DMS53 treated with DMSO at 0.1 percent for 48 hours (cell line): ENCODE measurements at regions not wholly inside any gene's neighbourhood (a gene's known extent, or its start where the extent isn't known, plus 50 kb on each side); places are given as distances from the start of the nearest gene placed in this dataset.
"Not testable (repeated sequence)": the region's sequence is repeated elsewhere in the genome, so short reads cannot be mapped to it uniquely, and the experiment has no call there.

Source experiments
- DNase-seq: peaks from one replicate; lab custom pipeline; 2025; ENCODE audit not compliant: unreplicated experiment; lab: John Stamatoyannopoulos, UW

GRCh38 chr1:761791-762190, 75.3 kb upstream of the OR4F16 start:
- DNase-seq, result not testable (repeated sequence)

- not testable (repeated sequence) for DNase-seq
These were observed 85.0 kb upstream of the OR4F16 start for GRCh38 chr1:771449-771848.

GRCh38 chr1:777480-778180, 91.2 kb upstream of the OR4F16 start:
- not testable (repeated sequence) for DNase-seq

- not testable (repeated sequence) for DNase-seq
These were observed 92.2 kb upstream of the OR4F16 start for GRCh38 chr1:778451-779278.

GRCh38 chr1:779621-780020, 93.2 kb upstream of the OR4F16 start:
- DNase-seq, result not testable (repeated sequence)

- no peak for DNase-seq
These were observed 102.4 kb upstream of the OR4F16 start for GRCh38 chr1:788835-789234.

- not testable (repeated sequence) for DNase-seq
These were observed 103.2 kb upstream of the OR4F16 start for GRCh38 chr1:789606-790005.

- DNase-seq, result not testable (repeated sequence)
These were observed 104.0 kb upstream of the OR4F16 start for GRCh38 chr1:790388-790930.

GRCh38 chr1:794310-794709, 107.9 kb upstream of the OR4F16 start:
- DNase-seq, result not testable (repeated sequence)

GRCh38 chr1:794918-795584, 108.6 kb upstream of the OR4F16 start:
- not testable (repeated sequence) for DNase-seq

- DNase-seq, result not testable (repeated sequence)
These were observed 111.2 kb upstream of the OR4F16 start for GRCh38 chr1:797649-798048.

GRCh38 chr1:800397-800796, 113.9 kb upstream of the OR4F16 start:
- DNase-seq, result not testable (repeated sequence)

- DNase-seq, result peak; percentile 17
These were observed 118.1 kb upstream of the OR4F16 start for GRCh38 chr1:804378-805115.

- not testable (repeated sequence) for DNase-seq
These were observed 118.4 kb upstream of the SAMD11 start for GRCh38 chr1:805310-805709.

GRCh38 chr1:807066-807465, 116.7 kb upstream of the SAMD11 start:
- DNase-seq, result not testable (repeated sequence)

GRCh38 chr1:807699-808390, 115.9 kb upstream of the SAMD11 start:
- not testable (repeated sequence) for DNase-seq

- DNase-seq, result not testable (repeated sequence)
These were observed 112.8 kb upstream of the SAMD11 start for GRCh38 chr1:810949-811348.

- not testable (repeated sequence) for DNase-seq
These were observed 111.1 kb upstream of the SAMD11 start for GRCh38 chr1:812535-813127.

GRCh38 chr1:814543-814942, 109.2 kb upstream of the SAMD11 start:
- not testable (repeated sequence) for DNase-seq
